NCI-H2196 (cell line): ENCODE measurements at regions not wholly inside any gene's neighbourhood (a gene's known extent, or its start where the extent isn't known, plus 50 kb on each side); places are given as distances from the start of the nearest gene placed in this dataset.
"Not testable (repeated sequence)": the region's sequence is repeated elsewhere in the genome, so short reads cannot be mapped to it uniquely, and the experiment has no call there.

Experiments used
- DNase-seq: peaks from one replicate; lab custom pipeline; 2025; ENCODE audit not compliant: unreplicated experiment; lab: John Stamatoyannopoulos, UW

DNA sequence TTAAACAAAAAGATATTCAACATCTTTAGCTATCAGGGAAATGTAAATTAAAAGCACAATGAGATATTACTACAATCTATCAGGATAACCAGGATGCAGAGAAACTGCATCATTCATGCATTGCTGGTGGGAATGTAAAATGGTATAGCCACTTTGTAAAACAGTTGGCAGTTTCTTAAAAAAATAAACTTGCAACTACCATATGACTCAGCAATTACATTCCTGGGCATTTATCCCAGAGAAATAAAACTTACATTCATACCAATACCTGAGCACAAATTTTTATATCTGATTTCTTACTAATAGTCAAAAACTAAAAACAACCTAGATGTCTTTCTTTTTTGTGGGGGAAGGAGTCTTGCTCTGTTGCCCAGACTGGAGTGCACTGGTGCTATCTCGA lies 190.3 kb upstream of the TAB2 start:
- no peak for DNase-seq

DNA sequence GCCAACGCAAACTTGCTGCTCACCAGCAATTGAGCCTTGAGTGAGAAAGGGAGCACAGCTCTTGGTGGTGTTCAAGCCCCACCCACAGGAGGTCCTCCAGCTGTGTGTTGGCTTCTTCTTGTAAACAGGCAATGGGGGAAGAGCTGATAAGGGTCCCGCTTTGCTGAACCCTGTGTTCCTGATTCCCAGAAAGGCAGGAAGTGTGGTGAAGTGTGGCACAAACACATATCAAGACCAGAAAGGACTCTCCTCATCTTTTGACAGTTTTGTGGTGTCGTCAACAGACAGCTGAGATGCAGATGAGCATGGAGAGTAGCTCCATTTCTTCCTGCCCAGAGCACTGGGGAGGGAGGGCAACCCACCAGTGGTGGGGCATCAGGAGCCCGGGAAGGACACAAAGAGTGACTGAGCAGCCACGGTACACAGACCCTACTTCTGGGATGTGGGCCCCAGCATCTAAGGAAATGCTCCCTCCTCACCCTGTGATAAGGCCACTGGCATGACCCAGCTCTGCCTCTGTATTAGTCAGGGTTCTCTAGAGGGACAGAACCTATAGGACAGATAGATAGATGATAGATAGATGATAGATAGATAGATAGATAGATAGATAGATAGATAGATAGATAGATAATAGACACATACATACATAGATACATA lies 188.9 kb upstream of the TAB2 start:
- no peak for DNase-seq

DNA sequence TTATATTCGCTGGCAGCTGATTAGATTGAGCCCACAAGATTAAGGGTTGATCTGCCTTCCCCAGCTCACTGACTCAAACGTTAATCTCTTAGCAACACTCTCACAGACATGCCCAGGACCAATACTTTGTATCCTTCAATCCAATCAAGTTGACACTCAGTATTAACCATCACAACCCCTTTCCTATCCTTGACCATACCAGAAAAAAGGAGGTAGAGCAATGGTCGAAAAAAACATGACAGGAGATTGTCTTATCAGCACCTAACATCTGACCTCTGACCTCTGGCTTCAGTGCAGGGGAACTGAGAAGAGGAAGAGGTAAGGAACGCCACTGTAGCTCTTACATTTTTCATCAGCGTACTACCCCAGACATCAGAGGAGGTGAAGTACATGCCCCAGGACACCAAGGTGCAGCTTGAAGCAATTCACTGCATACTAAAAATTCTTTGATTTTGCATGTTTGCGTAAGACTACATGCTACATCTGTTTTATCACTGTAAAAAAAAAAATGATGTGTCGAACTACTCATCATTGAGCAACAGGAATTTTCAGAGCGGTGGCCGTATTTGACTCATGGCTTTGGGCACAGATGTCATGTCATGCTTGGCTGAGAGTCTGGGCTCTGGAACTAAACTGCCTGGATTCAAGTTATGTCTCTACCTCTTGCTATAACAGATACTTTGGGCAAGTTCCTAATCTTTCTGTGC lies 188.0 kb upstream of the TAB2 start:
- DNase-seq: no peak

DNA sequence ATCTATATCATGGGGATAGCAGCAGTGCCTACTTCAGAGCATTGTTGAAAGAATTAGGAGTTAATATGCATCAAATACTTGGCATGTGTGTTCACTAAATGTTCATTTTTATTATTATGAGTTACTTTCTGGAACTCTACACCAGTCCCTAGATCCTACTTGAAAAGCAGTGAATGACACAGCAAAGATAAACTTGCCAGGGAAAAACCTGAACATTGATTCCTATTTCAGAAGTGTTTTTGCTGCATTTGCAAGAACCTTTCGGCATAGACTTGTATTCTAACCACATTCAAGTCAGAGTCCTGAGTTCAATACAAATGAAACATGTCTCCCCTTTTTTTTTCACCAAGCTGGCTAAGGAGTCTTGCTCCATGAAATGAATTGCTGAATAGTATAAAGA lies 187.4 kb upstream of the TAB2 start:
- no peak for DNase-seq

DNA sequence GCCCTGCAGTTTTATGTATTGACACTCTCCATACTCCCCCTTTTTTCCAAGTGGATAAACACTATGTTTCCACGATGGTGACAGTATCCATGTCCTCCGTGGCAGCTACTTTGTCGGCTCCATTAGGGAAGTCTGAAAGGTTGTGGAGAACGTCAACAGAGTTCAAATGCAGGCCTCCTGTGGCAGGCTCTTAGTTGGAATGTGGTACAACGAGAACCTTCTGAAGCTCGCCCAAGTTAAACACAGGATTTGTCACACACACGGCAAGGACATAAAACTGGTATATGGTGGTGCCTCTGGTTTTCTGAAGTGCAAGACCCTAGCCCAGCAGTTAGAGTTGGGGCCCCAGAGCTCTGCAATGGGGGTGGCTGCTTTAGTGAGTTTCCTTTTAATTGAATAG lies 187.0 kb upstream of the TAB2 start:
- no peak for DNase-seq

DNA sequence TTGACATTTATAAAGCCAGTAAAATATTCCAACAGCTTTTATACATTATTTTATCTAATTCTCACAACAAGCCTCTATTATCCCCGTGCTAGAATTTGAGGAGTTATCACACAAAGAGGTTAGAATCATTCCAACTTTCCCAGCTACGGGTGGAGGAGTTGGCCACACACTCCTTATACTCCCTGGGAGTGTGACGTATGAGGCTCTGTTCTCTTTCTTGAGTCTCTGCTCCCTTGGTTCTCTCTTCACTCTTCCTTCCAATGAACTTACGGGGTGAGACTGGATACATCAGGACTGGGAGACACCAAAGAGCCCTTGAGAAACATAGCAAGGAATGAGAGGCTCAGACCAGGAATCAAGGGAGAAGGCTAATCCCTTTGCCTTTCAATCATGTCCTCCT lies 185.6 kb upstream of the TAB2 start:
- DNase-seq: no peak

DNA sequence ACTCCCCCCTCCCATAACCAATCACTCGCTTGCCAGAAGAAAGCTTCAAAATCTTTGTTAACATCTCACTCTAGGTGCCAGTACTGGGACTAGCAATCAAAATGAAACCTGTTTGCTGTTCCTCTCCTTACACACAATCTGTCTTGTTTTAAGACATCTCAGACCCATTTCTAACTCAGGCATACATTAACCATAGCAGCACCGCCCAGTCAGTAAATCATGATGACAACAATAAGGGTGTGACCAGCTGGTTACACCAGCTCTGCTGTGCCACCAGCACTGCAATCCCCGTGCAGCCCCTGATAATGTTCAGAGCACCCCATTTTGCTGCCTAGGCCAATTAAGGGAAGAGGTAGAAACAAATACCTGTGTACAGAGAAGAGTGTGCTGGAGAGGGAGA lies 185.2 kb upstream of the TAB2 start:
- DNase-seq: no peak

DNA sequence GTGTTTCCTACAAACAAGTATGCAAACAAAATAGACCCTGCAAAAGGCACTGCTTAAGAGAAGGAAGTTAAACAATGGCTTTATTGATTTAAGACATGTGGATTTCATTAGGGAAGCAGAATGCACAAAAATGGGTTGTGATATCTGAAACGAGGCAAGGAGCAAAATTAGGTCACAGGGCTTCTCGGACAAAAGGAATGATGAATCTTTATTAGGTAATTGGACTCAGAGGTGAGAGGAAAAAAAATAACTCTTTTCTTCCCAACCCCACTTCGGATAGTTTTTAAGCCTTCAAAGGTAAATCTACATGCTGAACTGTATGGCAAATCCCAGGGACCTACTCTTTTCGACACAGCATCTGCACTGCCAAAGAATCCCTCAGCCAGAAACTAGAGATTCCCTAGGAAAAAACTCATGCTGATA lies 183.0 kb upstream of the TAB2 start:
- DNase-seq: no peak

DNA sequence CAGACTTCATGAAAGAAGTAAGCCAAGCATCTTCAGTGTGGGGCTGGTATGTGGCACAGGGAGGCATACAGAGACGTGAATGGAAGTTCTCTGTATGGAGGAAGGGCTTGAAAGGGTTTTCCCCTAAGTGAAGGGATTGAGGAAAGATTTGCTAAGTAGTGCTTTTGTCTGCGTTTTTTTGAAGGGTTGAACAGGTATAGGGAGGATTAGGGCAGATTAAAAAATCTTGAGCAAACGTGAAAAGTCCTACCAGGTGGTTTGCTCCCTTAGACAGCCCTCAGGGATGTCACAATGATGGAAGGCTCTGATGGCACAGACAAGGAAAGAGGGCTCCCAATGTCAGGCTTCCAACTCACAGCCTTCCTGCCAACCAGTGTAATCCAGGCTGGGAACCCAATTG lies 181.7 kb upstream of the TAB2 start:
- DNase-seq: no peak

DNA sequence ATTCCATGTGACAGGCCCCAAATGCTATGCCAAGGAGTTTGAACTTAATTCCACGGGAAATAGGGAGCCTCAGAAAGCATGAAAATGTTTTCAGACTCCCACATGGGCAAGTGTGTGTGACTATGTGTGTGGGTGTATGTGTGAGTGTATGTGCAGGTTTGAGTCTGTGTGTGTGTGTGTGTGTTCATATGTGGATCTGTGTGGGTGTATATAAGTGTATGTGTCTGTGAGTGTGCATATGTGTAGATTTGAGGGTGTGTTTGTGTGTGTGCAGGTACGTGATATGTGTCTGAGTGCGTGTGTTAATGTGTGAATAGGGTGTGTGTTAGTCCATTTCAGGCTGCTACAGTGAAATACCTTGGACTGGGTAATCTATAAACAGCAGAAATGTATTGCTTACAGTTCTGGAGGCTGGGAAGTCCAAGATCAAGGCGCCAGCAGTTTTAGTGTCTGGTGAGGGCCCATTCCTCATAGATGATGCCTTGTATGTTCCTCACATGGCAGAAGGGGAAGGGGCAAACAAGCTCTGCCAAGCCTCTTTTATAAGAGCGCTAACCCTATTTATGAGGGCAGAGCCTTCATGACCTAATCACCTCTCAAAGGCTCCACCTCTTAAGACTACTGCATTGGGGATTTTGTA lies 181.1 kb upstream of the TAB2 start:
- no peak for DNase-seq

DNA sequence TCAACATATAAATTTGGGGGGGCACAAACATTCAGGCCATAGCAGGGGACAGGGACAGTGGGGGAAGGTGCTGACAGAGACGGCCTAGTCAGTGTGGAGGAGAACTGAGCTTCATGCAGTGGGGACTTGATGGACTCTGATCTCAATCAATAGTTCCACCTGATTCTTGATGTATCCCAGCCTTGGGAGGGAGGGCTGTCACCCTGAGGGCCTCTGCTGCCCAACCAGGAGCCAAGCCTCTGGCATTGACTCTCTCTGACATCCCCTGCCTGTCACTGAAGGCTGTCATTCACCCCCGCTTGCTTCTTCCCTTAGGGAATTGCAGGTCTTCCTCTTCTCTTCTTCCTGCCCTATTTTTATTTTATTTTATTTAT lies 180.6 kb upstream of the TAB2 start:
- no peak for DNase-seq

DNA sequence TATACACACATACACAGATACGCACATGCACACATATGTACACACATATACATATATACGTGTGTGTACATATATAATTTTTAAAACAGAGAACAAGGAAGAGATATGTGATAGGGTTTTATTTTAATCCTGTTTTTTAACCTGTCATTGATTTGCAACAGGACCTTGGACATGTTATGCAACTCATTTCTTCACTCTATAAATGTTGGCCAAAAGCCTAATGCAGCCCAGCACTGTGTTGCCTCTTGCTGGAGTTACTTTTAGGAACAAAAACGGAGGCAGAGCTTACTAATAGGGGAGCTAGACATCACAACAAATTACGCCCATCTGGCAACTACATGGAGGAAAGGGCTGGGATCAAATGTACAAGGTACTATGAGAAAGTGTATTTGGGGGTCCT lies 179.9 kb upstream of the TAB2 start:
- no peak for DNase-seq

DNA sequence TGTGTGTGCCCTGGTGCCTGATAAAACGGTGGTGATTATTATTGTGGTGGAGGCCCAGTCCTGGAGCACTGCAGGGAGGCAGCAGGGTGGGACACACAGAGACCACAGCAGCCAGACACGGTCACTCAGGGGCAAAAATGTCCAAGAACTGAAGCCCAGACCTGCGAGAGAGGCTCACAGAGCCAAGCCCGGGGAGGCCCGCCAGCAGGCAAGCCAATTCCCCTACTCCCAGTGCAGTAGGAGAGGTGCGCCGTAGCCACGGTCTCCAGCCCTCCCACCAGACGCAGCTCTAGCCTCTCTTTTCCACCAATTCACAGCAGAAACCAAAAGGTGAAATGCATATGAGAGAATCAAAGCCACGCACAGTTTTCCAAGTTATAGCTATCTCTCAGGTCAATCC lies 179.4 kb upstream of the TAB2 start:
- DNase-seq: no peak

DNA sequence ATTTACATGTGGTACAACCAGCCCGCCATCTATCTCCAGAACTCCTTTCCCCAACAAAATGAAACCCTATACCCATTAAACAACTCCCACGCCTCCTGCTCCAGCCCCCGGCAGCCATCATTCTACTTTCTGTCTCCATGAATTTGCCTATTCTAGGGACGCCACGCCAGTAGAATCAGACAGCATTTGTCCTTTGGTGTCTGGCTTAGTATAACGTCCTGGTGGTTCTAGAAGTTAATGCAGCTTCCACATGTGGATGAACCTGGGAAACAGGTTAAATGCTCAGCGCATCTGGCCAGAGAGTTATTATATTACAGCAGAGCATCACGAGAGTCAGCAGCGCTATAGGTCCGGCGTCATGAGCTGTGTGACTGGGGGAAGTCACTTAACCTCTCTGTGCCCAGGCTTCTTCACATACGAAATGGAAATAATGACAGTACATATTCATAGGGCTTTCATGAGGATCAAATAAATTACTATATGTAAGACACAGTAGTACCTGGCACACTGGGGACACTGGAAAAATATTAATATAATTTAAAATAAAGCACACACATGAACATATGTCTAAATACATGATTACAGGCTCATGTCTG lies 178.7 kb upstream of the TAB2 start:
- DNase-seq: no peak

DNA sequence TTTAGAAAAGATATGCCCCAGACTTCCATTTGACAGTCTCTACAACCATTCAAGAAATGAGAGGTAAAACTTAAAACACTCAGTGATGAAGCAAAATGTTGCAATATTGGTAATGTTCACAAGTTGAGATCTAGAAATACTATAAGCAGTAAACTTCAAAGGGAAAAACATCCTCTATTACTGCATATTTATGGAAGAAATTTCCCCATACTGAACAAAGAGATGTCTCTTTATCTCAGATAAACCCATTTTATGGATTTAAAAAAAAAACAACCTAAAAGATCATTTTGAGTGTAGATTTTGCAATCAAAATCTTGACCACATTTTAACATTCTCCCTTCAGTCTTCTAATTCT lies 177.8 kb upstream of the TAB2 start:
- DNase-seq: no peak

DNA sequence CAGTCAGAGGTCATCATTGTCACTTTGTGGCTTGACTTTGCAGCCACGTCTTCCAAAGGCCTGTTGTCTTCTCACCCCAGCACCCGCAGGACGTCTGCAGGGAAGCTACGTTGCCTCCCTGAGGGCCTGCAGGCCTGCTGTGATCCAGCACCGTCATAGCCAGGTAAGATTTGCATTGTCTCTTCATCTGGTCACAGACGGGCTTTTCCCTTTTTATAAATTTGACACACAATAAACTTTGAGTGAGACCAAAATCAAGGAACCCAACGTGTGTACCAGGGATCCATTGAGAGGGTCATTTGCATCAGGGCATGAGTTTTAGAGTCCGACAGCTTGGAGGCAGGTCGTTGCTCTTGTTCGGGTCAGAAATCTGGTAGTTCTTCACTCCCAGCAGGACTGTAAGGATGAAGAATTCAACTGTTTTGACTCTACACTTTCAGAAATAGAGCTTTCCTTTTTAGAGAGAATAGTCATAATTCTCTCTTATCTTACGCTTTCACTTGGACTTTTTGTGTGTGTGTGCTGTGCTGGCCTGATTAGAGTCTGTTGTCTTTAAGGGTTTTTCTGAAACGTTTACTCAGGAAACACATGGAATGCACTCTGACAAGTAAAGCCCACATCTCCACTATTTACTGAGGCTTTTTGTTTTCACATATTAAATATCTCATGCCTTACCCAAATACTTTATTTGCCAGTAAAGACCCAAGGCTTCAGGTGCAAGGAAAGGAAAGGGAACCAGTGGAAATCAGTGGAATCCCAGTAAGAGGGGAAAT lies 177.2 kb upstream of the TAB2 start:
- no peak for DNase-seq

DNA sequence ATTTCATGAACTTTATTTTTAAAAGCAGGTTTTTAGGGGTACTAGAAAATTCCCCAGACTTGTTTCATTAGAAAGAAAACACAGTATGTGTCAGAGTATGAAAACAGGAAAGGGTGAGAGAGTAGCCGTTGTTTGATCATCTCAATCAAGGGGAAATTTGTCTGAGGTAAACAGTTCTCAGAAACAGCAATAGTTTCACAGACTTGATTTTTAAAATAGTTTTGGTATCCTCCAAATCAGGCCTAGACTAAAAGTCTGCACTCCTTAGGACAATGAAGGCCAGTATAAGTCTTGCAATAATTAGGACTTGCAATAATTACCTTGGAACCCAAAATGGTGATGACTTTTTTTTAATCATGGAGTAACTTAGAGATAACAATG lies 176.6 kb upstream of the TAB2 start:
- no peak for DNase-seq

DNA sequence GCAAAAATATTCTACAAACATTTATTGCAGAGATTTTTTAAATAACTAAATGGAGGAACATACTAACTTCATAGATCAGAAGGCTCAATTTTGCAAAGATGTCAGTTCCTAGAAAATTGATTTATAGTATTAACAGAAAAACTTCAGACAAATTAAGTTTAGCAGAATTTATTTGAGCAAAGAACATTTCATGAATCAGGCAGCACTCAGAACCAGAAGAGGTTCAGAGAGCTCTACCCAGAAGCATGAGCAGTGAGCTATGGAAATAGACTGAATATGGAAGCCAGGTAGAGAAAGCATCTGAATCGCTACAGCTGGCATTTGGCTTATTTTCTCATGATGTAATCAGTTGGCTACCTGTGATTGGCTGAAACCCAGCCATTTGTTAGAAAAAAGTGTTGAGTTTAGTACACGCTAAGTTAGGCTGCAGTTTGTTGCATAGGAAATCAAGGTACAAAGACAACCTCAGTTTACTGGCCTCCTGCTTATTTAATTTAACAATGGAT lies 174.5 kb upstream of the TAB2 start:
- no peak for DNase-seq

DNA sequence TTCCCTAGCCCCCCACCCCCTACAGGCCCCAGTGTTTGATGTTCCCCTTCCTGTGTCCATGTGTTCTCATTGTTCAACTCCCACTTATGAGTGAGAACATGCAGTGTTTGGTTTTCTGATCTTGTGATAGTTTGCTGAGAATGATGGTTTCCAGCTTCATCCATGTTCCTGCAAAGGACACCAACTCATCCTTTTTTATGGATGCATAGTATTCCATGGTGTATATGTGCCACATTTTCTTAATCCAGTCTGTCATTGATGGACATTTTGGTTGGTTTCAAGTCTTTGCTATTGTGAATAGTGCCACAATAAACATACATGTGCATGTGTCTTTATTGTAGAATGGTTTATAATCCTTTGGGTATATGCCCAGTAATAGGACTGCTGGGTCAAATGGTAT lies 171.7 kb upstream of the TAB2 start:
- DNase-seq: not testable (repeated sequence)

DNA sequence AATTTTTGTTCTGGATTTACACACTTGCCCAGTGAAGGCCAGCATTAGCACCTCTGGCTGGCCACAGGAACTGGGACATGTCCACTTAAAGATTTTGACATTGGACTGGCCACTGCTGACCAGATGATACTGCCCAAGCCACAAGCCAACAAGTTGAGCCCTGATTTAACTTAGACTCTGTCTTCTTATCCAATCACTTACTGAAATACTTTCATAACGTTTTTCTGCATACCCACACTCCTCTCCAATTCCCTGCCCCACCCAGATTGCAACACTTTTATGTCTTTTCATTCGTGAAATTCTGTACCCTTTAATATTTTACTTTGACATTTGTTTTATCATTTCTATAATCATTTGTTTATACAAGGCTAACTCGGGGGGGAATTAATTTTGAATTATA lies 170.3 kb upstream of the TAB2 start:
- DNase-seq: no peak

DNA sequence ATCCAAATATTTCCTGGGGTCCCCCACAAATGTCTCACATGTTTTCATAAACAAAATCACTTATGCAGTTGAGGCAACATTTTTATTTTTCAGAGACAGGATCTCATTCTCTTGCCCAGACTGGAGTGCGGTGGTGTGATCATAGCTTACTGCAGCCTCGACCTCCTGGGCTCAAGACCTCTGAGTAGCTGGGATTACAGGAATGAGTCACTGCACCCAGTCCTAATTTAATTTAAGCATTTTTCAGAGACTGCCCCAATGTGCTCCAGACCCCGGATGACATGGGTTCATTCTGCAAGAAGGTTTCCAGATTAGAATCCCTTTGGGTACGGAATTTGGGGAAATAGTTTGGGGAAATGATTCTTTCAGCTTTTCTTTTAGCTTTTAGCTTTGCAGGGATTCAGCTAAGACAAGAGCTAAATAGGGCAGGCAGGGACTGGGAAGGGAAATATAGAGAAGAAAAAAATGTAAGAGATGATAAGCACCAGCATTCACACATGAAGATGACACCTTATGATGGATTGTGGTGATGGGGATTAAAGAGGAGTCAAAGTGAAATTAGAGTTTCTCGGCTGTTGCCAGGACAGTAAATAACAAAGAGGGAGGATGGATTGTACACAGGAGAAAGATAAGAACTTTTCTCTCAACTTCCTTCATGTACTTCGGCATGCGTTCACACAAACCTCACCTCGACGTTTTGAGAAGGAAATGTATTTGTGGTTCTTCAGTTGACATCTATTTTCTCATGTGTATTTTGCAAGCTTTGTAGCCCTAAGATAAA lies 169.4 kb upstream of the TAB2 start:
- DNase-seq: no peak
